Prostate gland (tissue), 2 donors: ENCODE measurements at regions not wholly inside any gene's neighbourhood (a gene's known extent, or its start where the extent isn't known, plus 50 kb on each side); places are given as distances from the start of the nearest gene placed in this dataset.

Experiments used
- DNase-seq: peaks from one replicate; pipeline ENCODE4 v3.0.0-alpha.2; 2019; ENCODE audit warnings: low spot score
- H3K27ac ChIP-seq, 2 donors: fragments of 200-600 bp; sonication (generic); 2 replicates each; pipeline ENCODE4 v1.5.1; 2017 to 2019
- H3K27me3 ChIP-seq: fragments of 200-600 bp; sonication (generic); replicated peaks from 2 replicates; pipeline ENCODE4 v1.5.1; 2019; ENCODE audit not compliant: insufficient read depth
- H3K36me3 ChIP-seq, 2 donors: fragments of 200-600 bp; sonication (generic); 1 replicate in 1 of 2; 2 replicates in 1 of 2; pipeline versions ENCODE4 v1.5.1 to v1.8.1; 2017 to 2019
- H3K4me1 ChIP-seq: fragments of 200-600 bp; sonication (generic); replicated peaks from 2 replicates; pipeline ENCODE4 v1.5.1; 2019
- H3K4me3 ChIP-seq, 2 donors: fragments of 200-600 bp; sonication (generic); 2 replicates each; pipeline ENCODE4 v1.5.1; 2017 to 2019
- H3K9me3 ChIP-seq: fragments of 200-600 bp; sonication (generic); 2 replicates; pipeline ENCODE4 v1.5.1; 2017
- CTCF ChIP-seq, 4 experiments: fragments of 200-600 bp in 2 of 4; fragments of 450-650 bp in 2 of 4; sonication (generic) in 2 of 4; IDR thresholded peaks; 1 replicate in 3 of 4; 2 replicates in 1 of 4; pipeline ENCODE4 v1.5.1; 2016 to 2019; ENCODE audit warnings: antibody characterized with exemption in 4 of 4, mild to moderate bottlenecking in 2 of 4, moderate library complexity in 2 of 4
- POLR2A ChIP-seq: fragments of 450-650 bp; IDR thresholded peaks from one replicate; pipeline ENCODE4 v1.6.1; 2016; ENCODE audit warnings: antibody characterized with exemption, mild to moderate bottlenecking
- POLR2AphosphoS5 ChIP-seq: sonication (generic); formaldehyde crosslinking; IDR thresholded peaks from one replicate; pipeline ENCODE4 v1.6.1; 2017; ENCODE audit warnings: antibody characterized with exemption
- WGBS: methylation state at CpG from one replicate; pipeline ENCODE4 v1.1.5; 2018; 5-methylcytosine and 5-hydroxymethylcytosine counted together
- intact Hi-C: fragments of 100-400 bp; cut with DNase I; formaldehyde crosslinking; loops from one replicate; pipeline ENCODE4 v1.14.2; 2022

GRCh38 chr11:70569996-70570692 lies 171.8 kb downstream of the CTTN start:
- Histone ChIP-seq H3K4me3 (no peak overlapping the region), H3K4me1 (no peaks in the 10 kb centered on the region), H3K36me3 (no peaks in the 10 kb centered on the region), H3K27ac (no peak overlapping the region), H3K9me3 (no peaks in the 10 kb centered on the region), H3K27me3 (no peaks in the 10 kb centered on the region)
- TF ChIP-seq POLR2AphosphoS5 (no peak), POLR2A (no peak), CTCF (IDR thresholded peaks at IDR 0.05) (no peak)
- no peak for DNase-seq
- 64% methylated on average over 19 of the region's 19 CpGs for WGBS
- intact Hi-C loops = no loop called here

- TF ChIP-seq CTCF (IDR thresholded peaks at IDR 0.05) = no peak
- no peak for TF ChIP-seq POLR2AphosphoS5
- TF ChIP-seq POLR2A = no peak
- no peak overlapping the region for H3K4me3 ChIP-seq
- intact Hi-C loops = no loop called here
- no peak overlapping the region for H3K27ac ChIP-seq
- no peaks in the 10 kb centered on the region for H3K27me3 ChIP-seq
- WGBS = 74% methylated on average over 11 of the region's 11 CpGs
- H3K36me3 ChIP-seq = no peaks in the 10 kb centered on the region
- no peak for DNase-seq
- H3K4me1 ChIP-seq = no peaks in the 10 kb centered on the region
- no peaks in the 10 kb centered on the region for H3K9me3 ChIP-seq
Measured at GRCh38 chr11:70570693-70571395, 172.5 kb downstream of the CTTN start.

GRCh38 chr11:70572974-70573260 lies 174.6 kb downstream of the CTTN start:
- TF ChIP-seq CTCF (IDR thresholded peaks at IDR 0.05) (no peak), POLR2A (no peak), POLR2AphosphoS5 (no peak)
- H3K4me3 ChIP-seq = no peak overlapping the region
- H3K4me1 ChIP-seq = no peaks in the 10 kb centered on the region
- 97% methylated on average over 18 of the region's 18 CpGs for WGBS
- H3K27me3 ChIP-seq = no peaks in the 10 kb centered on the region
- no peaks in the 10 kb centered on the region for H3K9me3 ChIP-seq
- no peak for DNase-seq
- no peaks in the 10 kb centered on the region for H3K36me3 ChIP-seq
- intact Hi-C loops = no loop called here
- no peak overlapping the region for H3K27ac ChIP-seq

- WGBS = 89% methylated on average over 13 of the region's 13 CpGs
- Histone ChIP-seq H3K9me3 (no peaks in the 10 kb centered on the region), H3K27me3 (no peaks in the 10 kb centered on the region), H3K4me3 (no peak overlapping the region), H3K36me3 (no peaks in the 10 kb centered on the region), H3K27ac (no peak overlapping the region), H3K4me1 (no peaks in the 10 kb centered on the region)
- DNase-seq = no peak
- no peak for TF ChIP-seq POLR2AphosphoS5
- no peak for TF ChIP-seq CTCF (IDR thresholded peaks at IDR 0.05)
- TF ChIP-seq POLR2A = no peak
- intact Hi-C loops = no loop called here
Measured at GRCh38 chr11:70573701-70574151, 175.4 kb downstream of the CTTN start.
